WTC11 (cell line): ENCODE measurements at regions not wholly inside any gene's neighbourhood (a gene's known extent, or its start where the extent isn't known, plus 50 kb on each side); places are given as distances from the start of the nearest gene placed in this dataset.
"Not testable (repeated sequence)": the region's sequence is repeated elsewhere in the genome, so short reads cannot be mapped to it uniquely, and the experiment has no call there.

ENCODE experiments used
- FOXJ3 ChIP-seq: sonication (generic); formaldehyde crosslinking; IDR thresholded peaks from 2 replicates; pipeline ENCODE4 v1.9.0; 2021; ENCODE audit warnings: missing genetic modification reagents, mild to moderate bottlenecking, borderline replicate concordance
- TF ChIP-seq, protein P1 (sequence below): sonication (generic); formaldehyde crosslinking; IDR thresholded peaks from 2 replicates; pipeline ENCODE4 v1.8.1; 2022; ENCODE audit warnings: low read depth, mild to moderate bottlenecking, moderate library complexity, missing genetic modification reagents, borderline replicate concordance
- TF ChIP-seq, protein P2 (sequence below): sonication (generic); formaldehyde crosslinking; IDR thresholded peaks from 2 replicates; pipeline ENCODE4 v1.8.1; 2023; ENCODE audit warnings: mild to moderate bottlenecking, missing genetic modification reagents, moderate library complexity
- TF ChIP-seq, protein P3 (sequence below): fragments of 200-600 bp; IDR thresholded peaks from 2 replicates; pipeline ENCODE4 v1.8.0; 2022; ENCODE audit warnings: antibody characterized with exemption

- TF ChIP-seq, protein P1, sequence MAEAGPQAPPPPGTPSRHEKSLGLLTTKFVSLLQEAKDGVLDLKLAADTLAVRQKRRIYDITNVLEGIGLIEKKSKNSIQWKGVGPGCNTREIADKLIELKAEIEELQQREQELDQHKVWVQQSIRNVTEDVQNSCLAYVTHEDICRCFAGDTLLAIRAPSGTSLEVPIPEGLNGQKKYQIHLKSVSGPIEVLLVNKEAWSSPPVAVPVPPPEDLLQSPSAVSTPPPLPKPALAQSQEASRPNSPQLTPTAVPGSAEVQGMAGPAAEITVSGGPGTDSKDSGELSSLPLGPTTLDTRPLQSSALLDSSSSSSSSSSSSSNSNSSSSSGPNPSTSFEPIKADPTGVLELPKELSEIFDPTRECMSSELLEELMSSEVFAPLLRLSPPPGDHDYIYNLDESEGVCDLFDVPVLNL: not testable (repeated sequence)
- TF ChIP-seq, protein P2, sequence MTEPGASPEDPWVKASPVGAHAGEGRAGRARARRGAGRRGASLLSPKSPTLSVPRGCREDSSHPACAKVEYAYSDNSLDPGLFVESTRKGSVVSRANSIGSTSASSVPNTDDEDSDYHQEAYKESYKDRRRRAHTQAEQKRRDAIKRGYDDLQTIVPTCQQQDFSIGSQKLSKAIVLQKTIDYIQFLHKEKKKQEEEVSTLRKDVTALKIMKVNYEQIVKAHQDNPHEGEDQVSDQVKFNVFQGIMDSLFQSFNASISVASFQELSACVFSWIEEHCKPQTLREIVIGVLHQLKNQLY (CRISPR knock-in tag): not testable (repeated sequence)
- TF ChIP-seq, protein P3, sequence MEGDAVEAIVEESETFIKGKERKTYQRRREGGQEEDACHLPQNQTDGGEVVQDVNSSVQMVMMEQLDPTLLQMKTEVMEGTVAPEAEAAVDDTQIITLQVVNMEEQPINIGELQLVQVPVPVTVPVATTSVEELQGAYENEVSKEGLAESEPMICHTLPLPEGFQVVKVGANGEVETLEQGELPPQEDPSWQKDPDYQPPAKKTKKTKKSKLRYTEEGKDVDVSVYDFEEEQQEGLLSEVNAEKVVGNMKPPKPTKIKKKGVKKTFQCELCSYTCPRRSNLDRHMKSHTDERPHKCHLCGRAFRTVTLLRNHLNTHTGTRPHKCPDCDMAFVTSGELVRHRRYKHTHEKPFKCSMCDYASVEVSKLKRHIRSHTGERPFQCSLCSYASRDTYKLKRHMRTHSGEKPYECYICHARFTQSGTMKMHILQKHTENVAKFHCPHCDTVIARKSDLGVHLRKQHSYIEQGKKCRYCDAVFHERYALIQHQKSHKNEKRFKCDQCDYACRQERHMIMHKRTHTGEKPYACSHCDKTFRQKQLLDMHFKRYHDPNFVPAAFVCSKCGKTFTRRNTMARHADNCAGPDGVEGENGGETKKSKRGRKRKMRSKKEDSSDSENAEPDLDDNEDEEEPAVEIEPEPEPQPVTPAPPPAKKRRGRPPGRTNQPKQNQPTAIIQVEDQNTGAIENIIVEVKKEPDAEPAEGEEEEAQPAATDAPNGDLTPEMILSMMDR: not testable (repeated sequence)
- TF ChIP-seq FOXJ3 (CRISPR knock-in tag): not testable (repeated sequence)
These were observed 414.6 kb upstream of the GRIN3A start for GRCh38 chr9:102153081-102153480.
